GM23338 (cell line): ENCODE measurements at regions not wholly inside any gene's neighbourhood (a gene's known extent, or its start where the extent isn't known, plus 50 kb on each side); places are given as distances from the start of the nearest gene placed in this dataset.

Experiments
- CREB1 ChIP-seq: fragments of 250-450 bp; sonication (Bioruptor Pico); IDR thresholded peaks from 2 replicates; pipeline ENCODE4 v1.5.0; 2020; ENCODE audit warnings: low read depth, mild to moderate bottlenecking, moderate library complexity
- ETS1 ChIP-seq: IDR thresholded peaks from 2 replicates; pipeline ENCODE4 v1.6.1; 2016; ENCODE audit warnings: antibody characterized with exemption
- EZH2 ChIP-seq: fragments of 200-600 bp; sonication (generic); IDR thresholded peaks from one replicate; pipeline ENCODE4 v1.8.0; 2017; ENCODE audit warnings: antibody characterized with exemption, mild to moderate bottlenecking, low read depth; ENCODE audit not compliant: unreplicated experiment
- EZH2phosphoT487 ChIP-seq: fragments of 200-600 bp; sonication (generic); IDR thresholded peaks from one replicate; pipeline ENCODE4 v1.8.1; 2018; ENCODE audit warnings: antibody characterized with exemption; ENCODE audit not compliant: unreplicated experiment
- JUNB ChIP-seq: IDR thresholded peaks from one replicate; pipeline ENCODE4 v1.6.1; 2016; ENCODE audit warnings: antibody characterized with exemption; ENCODE audit not compliant: unreplicated experiment
- NANOG ChIP-seq: IDR thresholded peaks from 2 replicates; pipeline ENCODE4 v1.6.1; 2016; ENCODE audit warnings: antibody characterized with exemption, borderline replicate concordance
- POLR2AphosphoS5 ChIP-seq: IDR thresholded peaks from 2 replicates; pipeline ENCODE4 v1.6.1; 2016; ENCODE audit warnings: antibody characterized with exemption, low read depth
- REST ChIP-seq: IDR thresholded peaks from one replicate; pipeline ENCODE4 v1.6.1; 2018; ENCODE audit warnings: antibody characterized with exemption; ENCODE audit not compliant: unreplicated experiment
- STAT1 ChIP-seq: IDR thresholded peaks from one replicate; pipeline ENCODE4 v1.6.1; 2016; ENCODE audit warnings: antibody characterized with exemption; ENCODE audit not compliant: unreplicated experiment
- ZNF114 ChIP-seq: fragments of 250-450 bp; sonication (Bioruptor Pico); IDR thresholded peaks from 2 replicates; pipeline ENCODE4 v1.5.0; 2020; ENCODE audit warnings: mild to moderate bottlenecking, moderate library complexity
- ZNF331 ChIP-seq: fragments of 250-450 bp; sonication (Bioruptor Pico); IDR thresholded peaks from 2 replicates; pipeline ENCODE4 v1.5.0; 2020; ENCODE audit warnings: low read depth, mild to moderate bottlenecking, moderate library complexity
- ZNF462 ChIP-seq: fragments of 250-450 bp; sonication (Bioruptor Pico); IDR thresholded peaks from 2 replicates; pipeline ENCODE4 v1.5.0; 2020; ENCODE audit warnings: mild to moderate bottlenecking, moderate library complexity

GRCh38 chr2:240364582-240364960 lies 70.9 kb upstream of the GPC1 start (continued):
- TF ChIP-seq ZNF462 (CRISPR knock-in tag) (no peak), POLR2AphosphoS5 (no peak), ETS1 (no peak), EZH2phosphoT487 (no peak), JUNB (no peak), NANOG (no peak), REST (no peak), STAT1 (no peak), ZNF331 (CRISPR knock-in tag) (no peak), ZNF114 (CRISPR knock-in tag) (no peak), CREB1 (CRISPR knock-in tag) (no peak), EZH2 (no peak)
